SU-DHL-6 (cell line): ENCODE measurements at regions not wholly inside any gene's neighbourhood (a gene's known extent, or its start where the extent isn't known, plus 50 kb on each side); places are given as distances from the start of the nearest gene placed in this dataset.

ENCODE experiments used
- CTCF ChIP-seq: fragments of 200-600 bp; sonication (generic); IDR thresholded peaks from one replicate; pipeline ENCODE4 v1.5.1; 2017; ENCODE audit warnings: antibody characterized with exemption, mild to moderate bottlenecking, low read length, moderate library complexity; ENCODE audit not compliant: insufficient read depth, poor library complexity, severe bottlenecking
- EZH2phosphoT487 ChIP-seq: fragments of 200-600 bp; sonication (generic), shearing (Covaris generic); conservative IDR thresholded peaks from 2 replicates; pipeline ENCODE4 v1.6.1; 2018; ENCODE audit warnings: mild to moderate bottlenecking, antibody characterized with exemption, low read length, moderate library complexity, mixed read lengths

GRCh38 chr20:52869698-52870501, 102.3 kb upstream of the TSHZ2 start:
- TF ChIP-seq CTCF (no peak), EZH2phosphoT487 (no peak)
